HFF-Myc (cell line): ENCODE measurements at regions not wholly inside any gene's neighbourhood (a gene's known extent, or its start where the extent isn't known, plus 50 kb on each side); places are given as distances from the start of the nearest gene placed in this dataset.

Experiments used
- DNase-seq: peaks from one replicate; pipeline ENCODE4 v3.0.0-alpha.2; 2011; ENCODE audit warnings: low read depth; ENCODE audit errors: extremely low read depth
- H3K4me3 ChIP-seq: replicated peaks from 2 replicates; pipeline ENCODE4 v1.5.1; 2011; ENCODE audit warnings: low read depth, mild to moderate bottlenecking, control low read depth, low read length
- TF ChIP-seq, protein P1 (sequence below): IDR thresholded peaks from 2 replicates; pipeline ENCODE4 v1.5.1; 2012; ENCODE audit warnings: mild to moderate bottlenecking, low read depth, low read length, control low read depth; ENCODE audit errors: missing control alignments

DNA sequence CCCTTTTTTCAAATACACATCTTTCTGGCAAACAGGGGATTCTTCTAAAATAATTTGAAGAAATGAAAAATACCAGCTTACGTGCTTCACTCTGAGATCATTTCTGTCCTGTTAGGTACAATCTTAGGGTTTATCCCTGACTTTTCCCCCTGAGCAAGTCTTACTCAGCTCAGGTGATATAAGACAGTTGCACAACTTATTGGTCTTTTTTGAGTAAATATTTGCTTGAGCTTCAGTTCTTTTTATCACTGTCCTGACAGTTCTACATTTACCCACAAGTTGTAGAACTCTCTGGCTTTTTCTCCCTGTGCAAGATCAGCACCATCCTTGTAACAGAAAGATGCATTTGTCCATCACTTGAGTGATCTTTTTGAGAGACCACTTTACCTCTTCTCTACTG is 84.9 kb downstream of the MID1IP1 start:
- TF ChIP-seq, protein P1, sequence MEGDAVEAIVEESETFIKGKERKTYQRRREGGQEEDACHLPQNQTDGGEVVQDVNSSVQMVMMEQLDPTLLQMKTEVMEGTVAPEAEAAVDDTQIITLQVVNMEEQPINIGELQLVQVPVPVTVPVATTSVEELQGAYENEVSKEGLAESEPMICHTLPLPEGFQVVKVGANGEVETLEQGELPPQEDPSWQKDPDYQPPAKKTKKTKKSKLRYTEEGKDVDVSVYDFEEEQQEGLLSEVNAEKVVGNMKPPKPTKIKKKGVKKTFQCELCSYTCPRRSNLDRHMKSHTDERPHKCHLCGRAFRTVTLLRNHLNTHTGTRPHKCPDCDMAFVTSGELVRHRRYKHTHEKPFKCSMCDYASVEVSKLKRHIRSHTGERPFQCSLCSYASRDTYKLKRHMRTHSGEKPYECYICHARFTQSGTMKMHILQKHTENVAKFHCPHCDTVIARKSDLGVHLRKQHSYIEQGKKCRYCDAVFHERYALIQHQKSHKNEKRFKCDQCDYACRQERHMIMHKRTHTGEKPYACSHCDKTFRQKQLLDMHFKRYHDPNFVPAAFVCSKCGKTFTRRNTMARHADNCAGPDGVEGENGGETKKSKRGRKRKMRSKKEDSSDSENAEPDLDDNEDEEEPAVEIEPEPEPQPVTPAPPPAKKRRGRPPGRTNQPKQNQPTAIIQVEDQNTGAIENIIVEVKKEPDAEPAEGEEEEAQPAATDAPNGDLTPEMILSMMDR: no peak
- H3K4me3 ChIP-seq: no peak overlapping the region
- DNase-seq: no peak

DNA sequence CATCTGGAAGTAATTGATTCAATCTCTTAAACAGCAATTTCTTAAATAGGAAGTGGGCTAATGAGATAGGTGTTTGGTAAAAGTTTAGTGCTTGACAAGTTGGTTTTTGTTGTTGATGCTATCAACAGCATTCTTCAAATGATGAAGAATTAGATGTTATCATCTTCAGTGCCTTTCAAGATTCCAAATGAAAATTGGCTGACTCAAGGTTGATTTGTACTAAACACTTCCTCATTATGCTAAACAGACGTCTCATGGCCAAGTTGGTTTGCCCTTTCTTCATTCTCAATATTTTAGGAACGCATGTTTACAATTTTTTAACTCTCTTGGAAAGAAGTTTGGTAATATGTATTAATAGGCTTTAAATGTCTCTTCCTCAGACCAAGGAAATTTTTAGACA is 86.0 kb downstream of the MID1IP1 start:
- TF ChIP-seq, protein P1: no peak
- H3K4me3 ChIP-seq: no peak overlapping the region
- DNase-seq: no peak

DNA sequence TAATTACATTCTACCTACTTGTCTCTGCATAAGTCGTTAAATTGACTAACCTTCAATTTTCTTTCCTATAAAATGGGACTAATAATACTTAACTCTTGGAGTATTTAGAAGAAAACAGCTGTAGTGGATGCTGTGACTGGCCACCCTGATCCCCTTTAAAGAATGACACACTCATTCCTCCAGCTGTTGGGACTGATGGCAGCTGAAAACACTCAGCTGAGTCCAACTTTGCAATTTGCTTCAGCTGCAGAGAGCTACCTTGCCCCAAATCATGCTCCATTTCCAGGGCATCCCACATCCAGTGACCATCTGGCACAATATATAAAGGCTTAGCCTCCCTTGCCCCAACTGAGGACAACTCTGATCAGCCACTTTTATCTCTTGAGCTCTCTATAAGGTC is 89.1 kb downstream of the MID1IP1 start:
- DNase-seq: no peak
- H3K4me3 ChIP-seq: no peak overlapping the region
- TF ChIP-seq, protein P1: no peak

DNA sequence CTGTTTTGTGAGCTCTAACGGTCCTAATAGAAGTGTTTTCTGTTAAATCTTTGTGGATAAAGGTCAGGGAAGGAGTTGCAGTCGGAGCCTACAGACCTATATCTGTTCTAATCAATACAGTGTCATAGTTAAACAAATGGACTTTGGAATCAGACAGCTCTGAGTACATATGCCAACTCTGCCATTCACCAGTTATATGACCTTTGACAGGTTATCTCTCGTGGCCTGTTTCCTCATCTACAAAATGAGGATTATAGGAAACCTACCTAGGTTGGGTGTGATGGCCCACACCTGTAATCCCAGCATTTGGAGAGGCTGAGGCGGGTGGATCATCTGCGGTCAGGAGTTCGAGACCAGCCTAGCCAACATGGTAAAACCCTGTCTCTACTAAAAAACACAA is 89.7 kb downstream of the MID1IP1 start:
- DNase-seq: no peak
- TF ChIP-seq, protein P1: no peak
- no peak overlapping the region for H3K4me3 ChIP-seq

DNA sequence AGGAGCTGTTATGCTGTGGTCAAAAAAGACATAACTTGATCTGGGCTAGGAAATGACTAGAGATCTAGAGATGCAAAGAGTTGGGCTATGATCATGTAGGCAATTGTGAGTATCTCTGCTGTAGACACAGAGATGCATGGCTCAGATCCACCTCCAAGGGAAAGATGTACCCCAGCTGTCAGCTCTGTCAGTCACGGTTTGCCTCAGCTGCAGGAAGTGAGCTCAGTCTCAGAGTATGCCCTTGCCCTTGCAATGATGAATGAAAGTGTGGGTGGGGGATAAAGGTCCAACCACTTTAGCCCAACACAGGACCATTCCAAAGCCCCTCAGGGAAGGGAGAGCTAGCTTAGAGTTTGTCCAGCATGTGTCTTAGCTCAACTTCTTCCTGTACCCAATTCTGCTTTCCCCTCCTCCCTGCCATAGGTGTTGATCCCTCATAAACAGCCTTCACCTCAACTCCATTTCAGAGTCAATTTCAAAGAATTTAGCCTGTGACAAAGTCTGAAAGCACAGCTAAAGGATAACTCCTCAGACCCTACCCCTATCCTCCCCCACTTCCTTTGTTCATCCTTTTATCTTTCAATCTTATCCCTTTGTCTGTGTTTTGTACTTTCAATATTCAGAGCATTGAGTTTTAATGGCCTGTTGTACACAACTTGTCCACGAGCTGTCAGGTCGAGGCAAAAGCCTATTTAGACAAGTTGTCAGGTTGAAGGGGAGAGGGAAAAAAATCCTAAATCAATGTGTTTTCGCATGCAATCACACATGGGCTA is 90.6 kb downstream of the MID1IP1 start:
- DNase-seq: peak; percentile 39

DNA sequence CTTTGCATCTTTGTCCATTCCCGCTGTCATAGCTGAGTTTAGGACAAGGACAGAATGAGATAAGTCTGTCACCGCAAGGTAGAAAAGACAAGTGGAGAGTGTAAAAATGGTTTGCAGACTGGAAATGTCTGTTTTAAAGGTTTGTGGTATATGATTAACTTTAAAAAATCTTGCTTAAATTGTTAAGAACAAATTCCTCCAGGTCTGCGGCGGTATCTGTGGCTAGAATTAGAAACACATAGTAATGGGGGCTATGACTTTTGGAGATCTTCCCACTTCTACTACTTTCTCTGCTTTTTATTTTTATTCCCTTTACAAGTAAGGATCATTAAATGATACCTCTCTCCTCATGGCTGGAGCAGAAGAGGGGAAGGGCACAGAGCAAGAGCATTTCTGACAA is 92.2 kb downstream of the MID1IP1 start:
- no peak for DNase-seq
- TF ChIP-seq, protein P1: no peak
- H3K4me3 ChIP-seq: no peak overlapping the region

More for the DNA sequence above, 90.6 kb downstream of the MID1IP1 start:
- TF ChIP-seq, protein P1: no peak
- H3K4me3 ChIP-seq: no peak overlapping the region

DNA sequence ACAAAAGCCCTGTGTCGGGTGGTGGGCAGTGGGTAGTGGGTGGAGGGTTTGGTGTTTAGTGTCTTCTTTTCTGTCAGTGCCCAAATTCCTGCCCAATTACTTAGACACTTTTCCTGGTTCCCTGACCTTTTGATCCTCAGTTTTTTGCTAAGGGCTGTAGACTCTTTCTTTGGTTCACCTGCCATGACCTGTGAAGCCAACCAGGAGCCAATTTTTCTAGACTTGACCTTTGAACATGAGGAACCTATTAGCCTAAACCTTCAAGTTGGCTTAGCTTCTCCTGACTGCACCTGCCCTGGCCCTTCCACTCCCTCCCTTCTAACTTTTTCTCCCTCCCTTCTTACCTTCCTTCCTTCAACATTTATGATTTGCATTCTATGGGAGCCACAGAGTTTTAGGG is 94.5 kb downstream of the MID1IP1 start:
- no peak overlapping the region for H3K4me3 ChIP-seq
- no peak for DNase-seq

More for the DNA sequence above, 94.5 kb downstream of the MID1IP1 start:
- TF ChIP-seq, protein P1: no peak
